ENCODE measurements at regions not wholly inside any gene's neighbourhood (a gene's known extent, or its start where the extent isn't known, plus 50 kb on each side); places are given as distances from the start of the nearest gene placed in this dataset.

- TF ChIP-seq, protein P1, sequence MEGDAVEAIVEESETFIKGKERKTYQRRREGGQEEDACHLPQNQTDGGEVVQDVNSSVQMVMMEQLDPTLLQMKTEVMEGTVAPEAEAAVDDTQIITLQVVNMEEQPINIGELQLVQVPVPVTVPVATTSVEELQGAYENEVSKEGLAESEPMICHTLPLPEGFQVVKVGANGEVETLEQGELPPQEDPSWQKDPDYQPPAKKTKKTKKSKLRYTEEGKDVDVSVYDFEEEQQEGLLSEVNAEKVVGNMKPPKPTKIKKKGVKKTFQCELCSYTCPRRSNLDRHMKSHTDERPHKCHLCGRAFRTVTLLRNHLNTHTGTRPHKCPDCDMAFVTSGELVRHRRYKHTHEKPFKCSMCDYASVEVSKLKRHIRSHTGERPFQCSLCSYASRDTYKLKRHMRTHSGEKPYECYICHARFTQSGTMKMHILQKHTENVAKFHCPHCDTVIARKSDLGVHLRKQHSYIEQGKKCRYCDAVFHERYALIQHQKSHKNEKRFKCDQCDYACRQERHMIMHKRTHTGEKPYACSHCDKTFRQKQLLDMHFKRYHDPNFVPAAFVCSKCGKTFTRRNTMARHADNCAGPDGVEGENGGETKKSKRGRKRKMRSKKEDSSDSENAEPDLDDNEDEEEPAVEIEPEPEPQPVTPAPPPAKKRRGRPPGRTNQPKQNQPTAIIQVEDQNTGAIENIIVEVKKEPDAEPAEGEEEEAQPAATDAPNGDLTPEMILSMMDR (IDR thresholded peaks at IDR 0.05 in 2 of 3, conservative IDR thresholded peaks at IDR 0.05 in 1 of 3; ENCODE audit: insufficient read depth in 2 of 3, low read depth in 1 of 3, low read length in 3 of 3): no peak
- TF ChIP-seq ILK (tag; IDR thresholded peaks at IDR 0.05; ENCODE audit: borderline replicate concordance, low read depth) (no peak), ZZZ3 (IDR thresholded peaks at IDR 0.05) (no peak), EGR1 (conservative IDR thresholded peaks at IDR 0.05) (no peak), GTF2B (IDR thresholded peaks at IDR 0.05; ENCODE audit: extremely low read depth, insufficient read length) (no peak)
These were observed 723.5 kb downstream of the LTN1 start for GRCh38 chr21:28269173-28269572.
